ENCODE measurements at regions not wholly inside any gene's neighbourhood (a gene's known extent, or its start where the extent isn't known, plus 50 kb on each side); places are given as distances from the start of the nearest gene placed in this dataset.

- Histone ChIP-seq H3K9me3 (ENCODE audit: control insufficient read depth, low read length) (peaks cover 8% of the 10 kb centered on the region), H3K4me3 (ENCODE audit: low read length) (no peak overlapping the region), H3K36me3 (ENCODE audit: control insufficient read depth, insufficient read depth, low read length) (no peaks in the 10 kb centered on the region), H3K27me3 (ENCODE audit: control insufficient read depth, insufficient read depth, low read length, poor library complexity, severe bottlenecking) (no peaks in the 10 kb centered on the region), H3K9ac (ENCODE audit: extremely low read depth, low read length, poor library complexity, severe bottlenecking) (no peak overlapping the region), H3K27ac (ENCODE audit: low read depth, low read length) (no peak overlapping the region), H3K4me1 (ENCODE audit: control insufficient read depth, insufficient read depth, low read length) (no peaks in the 10 kb centered on the region)
- WGBS, 2 experiments (ENCODE audit: insufficient coverage in 1 of 2, insufficient read length in 1 of 2) = 95 to 100% methylated on average over 3 to 5 of the region's 5 CpGs
- peaks cover 3% of the 10 kb centered on the region for H3K4me1 Mint-ChIP-seq
- TF ChIP-seq CTCF (conservative IDR thresholded peaks at IDR 0.05) = no peak
- no peaks in the 10 kb centered on the region for H3K27me3 Mint-ChIP-seq (ENCODE audit: insufficient read depth)
- H3K9me3 Mint-ChIP-seq = peaks cover 8% of the 10 kb centered on the region
- H3K27ac Mint-ChIP-seq = no peak overlapping the region
- peaks cover 1% of the 10 kb centered on the region for H3K36me3 Mint-ChIP-seq (ENCODE audit: low read depth)
- H3K4me3 Mint-ChIP-seq = no peak overlapping the region
- DNase-seq = no peak
Observed at GRCh38 chr1:81493102-81493869, 307.4 kb upstream of the ADGRL2 start.

DNA sequence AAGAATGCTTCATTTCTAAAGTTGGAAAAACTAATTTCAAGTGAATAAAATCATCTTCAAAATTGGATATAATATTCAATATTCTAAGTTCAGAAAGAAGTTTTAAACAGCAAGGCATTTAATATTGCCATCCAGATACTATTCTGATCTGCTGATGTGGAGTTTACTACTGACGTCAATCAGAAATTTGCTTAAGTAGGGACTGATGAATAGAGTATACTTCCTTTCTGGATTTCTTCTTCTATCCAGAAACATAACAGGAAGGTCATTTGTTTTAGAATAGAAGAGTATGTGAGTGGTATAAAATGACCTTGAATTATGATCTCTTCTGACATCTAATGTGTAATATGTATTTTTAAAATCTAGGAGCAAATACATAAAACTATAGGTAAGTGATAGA is 308.1 kb upstream of the ADGRL2 start:
- Histone ChIP-seq H3K36me3 (ENCODE audit: control insufficient read depth, insufficient read depth, low read length) (no peaks in the 10 kb centered on the region), H3K9ac (ENCODE audit: extremely low read depth, low read length, poor library complexity, severe bottlenecking) (no peak overlapping the region), H3K27me3 (ENCODE audit: control insufficient read depth, insufficient read depth, low read length, poor library complexity, severe bottlenecking) (no peaks in the 10 kb centered on the region), H3K27ac (ENCODE audit: low read depth, low read length) (no peak overlapping the region), H3K4me1 (ENCODE audit: control insufficient read depth, insufficient read depth, low read length) (no peaks in the 10 kb centered on the region), H3K4me3 (ENCODE audit: low read length) (no peak overlapping the region), H3K9me3 (ENCODE audit: control insufficient read depth, low read length) (peaks cover 8% of the 10 kb centered on the region)
- Mint-ChIP-seq H3K27ac (no peak overlapping the region), H3K27me3 (ENCODE audit: insufficient read depth) (no peaks in the 10 kb centered on the region), H3K36me3 (ENCODE audit: low read depth) (peaks cover 1% of the 10 kb centered on the region), H3K9me3 (peaks cover 10% of the 10 kb centered on the region), H3K4me3 (no peak overlapping the region), H3K4me1 (peaks cover 3% of the 10 kb centered on the region)
- WGBS, 2 experiments (ENCODE audit: insufficient coverage in 1 of 2, insufficient read length in 1 of 2) = 100% methylated on average over 1 of the region's 1 CpG; no CpG with 5 or more reads in 1 of the 2 experiments
- no peak for TF ChIP-seq CTCF (conservative IDR thresholded peaks at IDR 0.05)
- DNase-seq = no peak

GRCh38 chr1:81490614-81491013 is 310.1 kb upstream of the ADGRL2 start:
- no peaks in the 10 kb centered on the region for H3K4me1 ChIP-seq (ENCODE audit: control insufficient read depth, insufficient read depth, low read length)
- DNase-seq = no peak
- H3K36me3 ChIP-seq (ENCODE audit: control insufficient read depth, insufficient read depth, low read length) = no peaks in the 10 kb centered on the region
- Mint-ChIP-seq H3K9me3 (peaks cover 10% of the 10 kb centered on the region), H3K27me3 (ENCODE audit: insufficient read depth) (no peaks in the 10 kb centered on the region), H3K4me1 (peaks cover 6% of the 10 kb centered on the region), H3K27ac (no peak overlapping the region), H3K4me3 (no peak overlapping the region), H3K36me3 (ENCODE audit: low read depth) (peaks cover 1% of the 10 kb centered on the region)
- 94 to 100% methylated on average over 1 of the region's 1 CpG for WGBS, 2 experiments (ENCODE audit: insufficient coverage in 1 of 2, insufficient read length in 1 of 2)
- H3K9ac ChIP-seq (ENCODE audit: extremely low read depth, low read length, poor library complexity, severe bottlenecking) = no peak overlapping the region
- no peak for TF ChIP-seq CTCF (conservative IDR thresholded peaks at IDR 0.05)
- H3K4me3 ChIP-seq (ENCODE audit: low read length) = no peak overlapping the region
- H3K27me3 ChIP-seq (ENCODE audit: control insufficient read depth, insufficient read depth, low read length, poor library complexity, severe bottlenecking) = no peaks in the 10 kb centered on the region
- peaks cover 8% of the 10 kb centered on the region for H3K9me3 ChIP-seq (ENCODE audit: control insufficient read depth, low read length)
- no peak overlapping the region for H3K27ac ChIP-seq (ENCODE audit: low read depth, low read length)

All from endodermal cell (in vitro differentiated cells).